PFSK-1 (cell line): ENCODE measurements at regions not wholly inside any gene's neighbourhood (a gene's known extent, or its start where the extent isn't known, plus 50 kb on each side); places are given as distances from the start of the nearest gene placed in this dataset.

ENCODE experiments used
- FOXP2 ChIP-seq: optimal IDR thresholded peaks from 2 replicates; pipeline ENCODE3; 2011; ENCODE audit warnings: borderline replicate concordance, control low read depth, inconsistent platforms; ENCODE audit not compliant: insufficient read depth; ENCODE audit errors: extremely low read length, extremely low read depth
- POLR2AphosphoS5 ChIP-seq: IDR thresholded peaks from 2 replicates; pipeline ENCODE4 v1.6.1; 2012; ENCODE audit warnings: low read depth, mild to moderate bottlenecking, control low read depth, low read length, moderate library complexity
- SIN3A ChIP-seq: IDR thresholded peaks from 2 replicates; pipeline ENCODE4 v1.6.1; 2012; ENCODE audit warnings: mild to moderate bottlenecking, low read length, moderate library complexity, borderline replicate concordance; ENCODE audit not compliant: insufficient read depth
- TAF1 ChIP-seq: IDR thresholded peaks from 2 replicates; pipeline ENCODE4 v1.6.1; 2012; ENCODE audit warnings: low read length, control low read depth, borderline replicate concordance; ENCODE audit not compliant: insufficient read depth
- TF ChIP-seq, protein P1 (sequence below), 2 experiments: IDR thresholded peaks; 2 replicates each; pipeline versions ENCODE4 v1.6.1 to v1.8.0; 2011 to 2012; ENCODE audit warnings: low read depth in 2 of 2, low read length in 2 of 2, control low read depth in 1 of 2, inconsistent platforms in 1 of 2, mild to moderate bottlenecking in 1 of 2, moderate library complexity in 1 of 2; ENCODE audit not compliant: insufficient read depth in 1 of 2

GRCh38 chr1:110752941-110753725 is 78.4 kb upstream of the KCNA3 start:
- no peak for TF ChIP-seq POLR2AphosphoS5
- TF ChIP-seq TAF1, result no peak

DNA sequence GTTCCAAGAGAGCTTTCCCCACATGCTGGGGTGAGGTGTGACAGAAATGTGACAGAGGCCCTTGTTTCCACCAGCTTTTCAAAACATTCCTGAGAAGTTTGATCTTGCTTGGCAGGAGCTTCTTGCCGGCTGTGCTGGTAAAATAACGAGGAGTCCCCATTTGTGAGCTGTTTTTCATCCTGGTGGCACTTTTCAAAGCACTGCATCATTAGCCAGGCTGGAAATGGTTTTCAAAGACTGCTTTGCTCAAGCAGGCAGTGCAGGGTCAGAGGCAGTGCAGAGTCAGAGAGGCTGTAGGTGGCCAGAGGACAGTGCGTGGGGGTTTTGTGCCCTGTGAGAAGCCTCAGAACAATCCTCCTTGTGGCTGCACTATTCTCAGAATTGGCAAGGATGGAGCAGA is 75.8 kb upstream of the KCNA3 start:
- TF ChIP-seq POLR2AphosphoS5 (no peak), SIN3A (no peak), TAF1 (no peak), FOXP2 (no peak)
- TF ChIP-seq, protein P1, sequence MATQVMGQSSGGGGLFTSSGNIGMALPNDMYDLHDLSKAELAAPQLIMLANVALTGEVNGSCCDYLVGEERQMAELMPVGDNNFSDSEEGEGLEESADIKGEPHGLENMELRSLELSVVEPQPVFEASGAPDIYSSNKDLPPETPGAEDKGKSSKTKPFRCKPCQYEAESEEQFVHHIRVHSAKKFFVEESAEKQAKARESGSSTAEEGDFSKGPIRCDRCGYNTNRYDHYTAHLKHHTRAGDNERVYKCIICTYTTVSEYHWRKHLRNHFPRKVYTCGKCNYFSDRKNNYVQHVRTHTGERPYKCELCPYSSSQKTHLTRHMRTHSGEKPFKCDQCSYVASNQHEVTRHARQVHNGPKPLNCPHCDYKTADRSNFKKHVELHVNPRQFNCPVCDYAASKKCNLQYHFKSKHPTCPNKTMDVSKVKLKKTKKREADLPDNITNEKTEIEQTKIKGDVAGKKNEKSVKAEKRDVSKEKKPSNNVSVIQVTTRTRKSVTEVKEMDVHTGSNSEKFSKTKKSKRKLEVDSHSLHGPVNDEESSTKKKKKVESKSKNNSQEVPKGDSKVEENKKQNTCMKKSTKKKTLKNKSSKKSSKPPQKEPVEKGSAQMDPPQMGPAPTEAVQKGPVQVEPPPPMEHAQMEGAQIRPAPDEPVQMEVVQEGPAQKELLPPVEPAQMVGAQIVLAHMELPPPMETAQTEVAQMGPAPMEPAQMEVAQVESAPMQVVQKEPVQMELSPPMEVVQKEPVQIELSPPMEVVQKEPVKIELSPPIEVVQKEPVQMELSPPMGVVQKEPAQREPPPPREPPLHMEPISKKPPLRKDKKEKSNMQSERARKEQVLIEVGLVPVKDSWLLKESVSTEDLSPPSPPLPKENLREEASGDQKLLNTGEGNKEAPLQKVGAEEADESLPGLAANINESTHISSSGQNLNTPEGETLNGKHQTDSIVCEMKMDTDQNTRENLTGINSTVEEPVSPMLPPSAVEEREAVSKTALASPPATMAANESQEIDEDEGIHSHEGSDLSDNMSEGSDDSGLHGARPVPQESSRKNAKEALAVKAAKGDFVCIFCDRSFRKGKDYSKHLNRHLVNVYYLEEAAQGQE (IDR thresholded peaks at IDR 0.05; ENCODE audit: insufficient read depth in 1 of 2, low read depth in 2 of 2, low read length in 2 of 2), result no peak

DNA sequence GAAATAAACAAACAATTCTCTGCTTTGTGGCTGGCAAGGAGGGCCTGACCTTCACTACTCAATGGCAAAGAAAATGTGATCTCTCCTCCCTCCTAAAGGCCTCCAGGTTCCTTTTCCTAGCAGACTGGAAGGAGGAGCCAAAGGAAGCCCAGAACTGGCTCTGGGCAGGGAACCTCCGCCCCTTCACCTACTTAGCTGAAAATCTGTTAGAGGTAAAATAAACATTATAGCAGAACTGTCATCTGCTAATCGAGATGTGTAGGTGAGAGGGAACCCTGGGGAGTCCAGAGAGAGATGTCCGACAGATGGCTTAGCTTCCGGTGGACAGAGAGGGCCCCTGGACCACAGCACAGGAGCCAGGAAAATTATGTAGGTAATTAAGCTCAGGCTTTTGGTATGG is 75.2 kb upstream of the KCNA3 start:
- TF ChIP-seq SIN3A (no peak), POLR2AphosphoS5 (no peak), FOXP2 (no peak), TAF1 (no peak)
- TF ChIP-seq, protein P1 (IDR thresholded peaks at IDR 0.05; ENCODE audit: insufficient read depth in 1 of 2, low read depth in 2 of 2, low read length in 2 of 2), result no peak

DNA sequence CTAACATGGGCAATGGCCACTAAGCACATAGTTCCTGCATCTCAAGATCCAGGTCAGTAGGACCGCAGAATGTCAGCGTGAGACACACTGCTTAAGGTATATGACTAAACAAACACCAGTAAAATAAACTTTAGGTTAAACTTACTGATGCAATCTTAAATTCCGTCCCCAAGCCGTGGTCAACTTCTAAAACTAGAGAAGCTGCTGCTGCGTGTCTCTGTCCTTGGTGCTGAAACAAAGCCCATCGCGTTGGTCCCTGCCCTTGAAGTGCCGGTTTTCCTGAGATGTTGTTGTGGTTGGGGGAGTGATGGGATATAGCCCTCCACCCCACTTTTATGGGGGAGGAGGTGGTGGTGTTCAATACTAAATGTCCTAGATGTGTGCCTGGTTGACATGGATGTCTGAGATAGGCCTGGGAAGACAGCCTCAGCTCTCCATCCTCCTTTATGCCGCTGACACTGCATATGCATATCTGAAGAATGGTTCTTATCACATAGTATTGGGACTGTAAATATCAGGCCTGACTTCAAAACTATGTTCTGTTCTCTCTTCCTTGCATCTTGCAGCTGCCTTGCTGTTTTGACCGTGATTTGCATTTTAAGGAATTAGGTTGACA is 72.0 kb upstream of the KCNA3 start:
- TF ChIP-seq POLR2AphosphoS5 (no peak), FOXP2 (no peak), SIN3A (no peak), TAF1 (no peak)
- TF ChIP-seq, protein P1 (IDR thresholded peaks at IDR 0.05; ENCODE audit: insufficient read depth in 1 of 2, low read depth in 2 of 2, low read length in 2 of 2), result peak; percentile 96 to 100

- TF ChIP-seq POLR2AphosphoS5, result no peak
- no peak for TF ChIP-seq TAF1
Measured at GRCh38 chr1:110743397-110743796, 68.7 kb upstream of the KCNA3 start.

- TF ChIP-seq POLR2AphosphoS5 (no peak), TAF1 (no peak), FOXP2 (no peak), SIN3A (no peak)
- TF ChIP-seq, protein P1 (IDR thresholded peaks at IDR 0.05; ENCODE audit: insufficient read depth in 1 of 2, low read depth in 2 of 2, low read length in 2 of 2), result no peak
Measured at GRCh38 chr1:110736900-110737605, 62.3 kb upstream of the KCNA3 start.
